Neural cell (in vitro differentiated cells): ENCODE measurements at regions not wholly inside any gene's neighbourhood (a gene's known extent, or its start where the extent isn't known, plus 50 kb on each side); places are given as distances from the start of the nearest gene placed in this dataset.

Experiments used
- H2AFZ ChIP-seq: fragments of 200-600, 300-800 bp; sonication (generic), shearing (Covaris generic); 2 replicates; pipeline ENCODE4 v1.6.0; 2014; ENCODE audit warnings: low read depth, mild to moderate bottlenecking, antibody characterized with exemption, low read length, moderate library complexity
- H3F3A ChIP-seq: fragments of 200-600 bp; shearing (Covaris generic); 2 replicates; pipeline ENCODE4 v1.6.1; 2016; ENCODE audit warnings: mild to moderate bottlenecking, moderate library complexity, mixed read lengths, antibody characterized with exemption, low read length; ENCODE audit not compliant: insufficient read depth, poor library complexity, severe bottlenecking
- H3K27ac ChIP-seq: fragments of 200-600, 300-800 bp; sonication (generic), shearing (Covaris generic); 2 replicates; pipeline ENCODE4 v1.5.1; 2014; ENCODE audit warnings: mild to moderate bottlenecking, low read length, moderate library complexity
- H3K27me3 ChIP-seq: fragments of 300-800, 200-600 bp; sonication (generic), shearing (Covaris generic); 2 replicates; pipeline ENCODE4 v1.6.0; 2014; ENCODE audit warnings: mild to moderate bottlenecking, low read depth, low read length, moderate library complexity; ENCODE audit not compliant: insufficient read depth
- H3K36me3 ChIP-seq: fragments of 300-800, 200-600 bp; sonication (generic), shearing (Covaris generic); 2 replicates; pipeline ENCODE4 v1.5.1; 2014; ENCODE audit warnings: mild to moderate bottlenecking, antibody characterized with exemption, low read length, moderate library complexity; ENCODE audit not compliant: insufficient read depth
- H3K4me2 ChIP-seq: fragments of 300-800, 200-600 bp; sonication (generic), shearing (Covaris generic); 2 replicates; pipeline ENCODE4 v1.6.0; 2014; ENCODE audit warnings: mild to moderate bottlenecking, low read length
- H3K4me3 ChIP-seq: fragments of 300-800, 200-600 bp; sonication (generic), shearing (Covaris generic); 2 replicates; pipeline ENCODE4 v1.5.1; 2014; ENCODE audit warnings: mild to moderate bottlenecking, low read length, moderate library complexity
- H3K79me2 ChIP-seq: fragments of 200-600 bp; shearing (Covaris generic); replicated peaks from 2 replicates; pipeline ENCODE4 v1.6.0; 2014; ENCODE audit warnings: mild to moderate bottlenecking, low read length, moderate library complexity; ENCODE audit not compliant: insufficient read depth
- H3K9ac ChIP-seq: fragments of 300-800, 200-600 bp; sonication (generic), shearing (Covaris generic); 2 replicates; pipeline ENCODE4 v1.6.1; 2016; ENCODE audit warnings: mild to moderate bottlenecking, low read length, mixed read lengths
- H3K9me2 ChIP-seq: fragments of 200-600 bp; shearing (Covaris generic); 2 replicates; pipeline ENCODE4 v1.6.1; 2016; ENCODE audit warnings: mild to moderate bottlenecking, low read length, mixed read lengths; ENCODE audit not compliant: insufficient read depth
- H3K9me3 ChIP-seq: fragments of 200-600, 300-800 bp; sonication (generic), shearing (Covaris generic); 2 replicates; pipeline ENCODE4 v1.6.1; 2016; ENCODE audit warnings: mild to moderate bottlenecking, mixed run types, low read length, moderate library complexity, mixed read lengths
- H4K20me1 ChIP-seq: fragments of 200-600 bp; shearing (Covaris generic); 2 replicates; pipeline ENCODE4 v1.6.1; 2016; ENCODE audit warnings: mild to moderate bottlenecking, mixed run types; ENCODE audit not compliant: insufficient read depth
- CTCF ChIP-seq: fragments of 450-650 bp; IDR thresholded peaks from 2 replicates; pipeline ENCODE4 v1.5.1; 2014; ENCODE audit warnings: antibody characterized with exemption, mild to moderate bottlenecking, moderate library complexity; ENCODE audit not compliant: poor library complexity, severe bottlenecking
- EP300 ChIP-seq: fragments of 450-650 bp; conservative IDR thresholded peaks from 2 replicates; pipeline ENCODE4 v1.6.1; 2014; ENCODE audit warnings: antibody characterized with exemption, mild to moderate bottlenecking, moderate library complexity; ENCODE audit not compliant: poor library complexity, severe bottlenecking
- EZH2 ChIP-seq: fragments of 200-600, 300-800 bp; shearing (Covaris generic), sonication (generic); IDR thresholded peaks from 2 replicates; pipeline ENCODE4 v1.6.1; 2014; ENCODE audit warnings: antibody characterized with exemption, low read length, borderline replicate concordance, mild to moderate bottlenecking; ENCODE audit not compliant: insufficient read depth, poor library complexity, severe bottlenecking
- MXI1 ChIP-seq: fragments of 450-650 bp; conservative IDR thresholded peaks from 2 replicates; pipeline ENCODE4 v1.6.1; 2014; ENCODE audit warnings: antibody characterized with exemption, mild to moderate bottlenecking; ENCODE audit not compliant: poor library complexity, severe bottlenecking
- POLR2AphosphoS5 ChIP-seq: IDR thresholded peaks from 2 replicates; pipeline ENCODE4 v1.6.1; 2012
- RAD21 ChIP-seq: fragments of 450-650 bp; conservative IDR thresholded peaks from 2 replicates; pipeline ENCODE4 v1.6.1; 2014; ENCODE audit warnings: antibody characterized with exemption, mild to moderate bottlenecking, moderate library complexity
- SMC3 ChIP-seq: fragments of 450-650 bp; conservative IDR thresholded peaks from 2 replicates; pipeline ENCODE4 v1.6.1; 2014; ENCODE audit warnings: antibody characterized with exemption, mild to moderate bottlenecking, moderate library complexity; ENCODE audit not compliant: poor library complexity
- TAF1 ChIP-seq: IDR thresholded peaks from 2 replicates; pipeline ENCODE4 v1.6.1; 2012; ENCODE audit warnings: low read depth
- TF ChIP-seq, protein P1 (sequence below): IDR thresholded peaks from 2 replicates; pipeline ENCODE4 v1.6.1; 2012; ENCODE audit warnings: borderline replicate concordance

DNA sequence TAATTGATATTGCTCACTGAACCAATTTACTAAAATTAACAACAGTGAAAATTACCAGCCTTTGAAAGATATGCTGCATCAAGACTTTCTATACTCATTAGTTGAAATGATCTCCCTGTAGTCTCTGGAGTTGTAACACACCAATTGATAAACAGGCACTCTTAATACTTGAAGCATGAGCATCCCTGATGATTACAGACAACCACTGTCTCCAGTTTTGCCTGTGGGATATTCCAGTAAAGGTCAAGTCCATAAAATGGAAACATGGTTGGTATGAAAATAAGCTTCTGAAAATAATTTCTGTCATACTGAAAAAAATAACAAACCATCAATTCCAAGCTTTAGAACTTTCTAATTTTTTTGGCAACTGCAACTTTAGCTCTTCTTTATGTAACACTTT, 405.8 kb downstream of the SPRY2 start:
- Histone ChIP-seq H3K9ac (no peak overlapping the region), H3K4me3 (no peak overlapping the region), H2AFZ (no peak overlapping the region), H3K4me2 (no peak overlapping the region), H4K20me1 (no peaks in the 10 kb centered on the region), H3K9me2 (no peaks in the 10 kb centered on the region), H3K9me3 (no peaks in the 10 kb centered on the region), H3K79me2 (no peaks in the 10 kb centered on the region), H3K27me3 (no peaks in the 10 kb centered on the region), H3K27ac (no peak overlapping the region), H3F3A (no peaks in the 10 kb centered on the region), H3K36me3 (no peaks in the 10 kb centered on the region)
- TF ChIP-seq SMC3 (no peak), MXI1 (no peak), RAD21 (no peak), POLR2AphosphoS5 (no peak), EP300 (no peak), TAF1 (no peak), EZH2 (no peak), CTCF (no peak)
- TF ChIP-seq, protein P1, sequence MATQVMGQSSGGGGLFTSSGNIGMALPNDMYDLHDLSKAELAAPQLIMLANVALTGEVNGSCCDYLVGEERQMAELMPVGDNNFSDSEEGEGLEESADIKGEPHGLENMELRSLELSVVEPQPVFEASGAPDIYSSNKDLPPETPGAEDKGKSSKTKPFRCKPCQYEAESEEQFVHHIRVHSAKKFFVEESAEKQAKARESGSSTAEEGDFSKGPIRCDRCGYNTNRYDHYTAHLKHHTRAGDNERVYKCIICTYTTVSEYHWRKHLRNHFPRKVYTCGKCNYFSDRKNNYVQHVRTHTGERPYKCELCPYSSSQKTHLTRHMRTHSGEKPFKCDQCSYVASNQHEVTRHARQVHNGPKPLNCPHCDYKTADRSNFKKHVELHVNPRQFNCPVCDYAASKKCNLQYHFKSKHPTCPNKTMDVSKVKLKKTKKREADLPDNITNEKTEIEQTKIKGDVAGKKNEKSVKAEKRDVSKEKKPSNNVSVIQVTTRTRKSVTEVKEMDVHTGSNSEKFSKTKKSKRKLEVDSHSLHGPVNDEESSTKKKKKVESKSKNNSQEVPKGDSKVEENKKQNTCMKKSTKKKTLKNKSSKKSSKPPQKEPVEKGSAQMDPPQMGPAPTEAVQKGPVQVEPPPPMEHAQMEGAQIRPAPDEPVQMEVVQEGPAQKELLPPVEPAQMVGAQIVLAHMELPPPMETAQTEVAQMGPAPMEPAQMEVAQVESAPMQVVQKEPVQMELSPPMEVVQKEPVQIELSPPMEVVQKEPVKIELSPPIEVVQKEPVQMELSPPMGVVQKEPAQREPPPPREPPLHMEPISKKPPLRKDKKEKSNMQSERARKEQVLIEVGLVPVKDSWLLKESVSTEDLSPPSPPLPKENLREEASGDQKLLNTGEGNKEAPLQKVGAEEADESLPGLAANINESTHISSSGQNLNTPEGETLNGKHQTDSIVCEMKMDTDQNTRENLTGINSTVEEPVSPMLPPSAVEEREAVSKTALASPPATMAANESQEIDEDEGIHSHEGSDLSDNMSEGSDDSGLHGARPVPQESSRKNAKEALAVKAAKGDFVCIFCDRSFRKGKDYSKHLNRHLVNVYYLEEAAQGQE: no peak

GRCh38 chr13:79933389-79933788, 407.5 kb downstream of the SPRY2 start:
- H3F3A ChIP-seq: no peaks in the 10 kb centered on the region
- H3K9ac ChIP-seq: no peak overlapping the region
- no peak overlapping the region for H3K4me3 ChIP-seq
- H3K79me2 ChIP-seq: no peaks in the 10 kb centered on the region
- no peaks in the 10 kb centered on the region for H3K36me3 ChIP-seq
- no peak overlapping the region for H3K27ac ChIP-seq
- no peaks in the 10 kb centered on the region for H3K9me3 ChIP-seq
- H3K4me2 ChIP-seq: no peak overlapping the region
- H3K9me2 ChIP-seq: no peaks in the 10 kb centered on the region
- TF ChIP-seq, protein P1: no peak
- no peak for TF ChIP-seq SMC3
- TF ChIP-seq EP300: no peak
- TF ChIP-seq RAD21: no peak
- TF ChIP-seq MXI1: no peak
- TF ChIP-seq CTCF: no peak
- no peak for TF ChIP-seq POLR2AphosphoS5
- TF ChIP-seq EZH2: no peak
- TF ChIP-seq TAF1: no peak
- H2AFZ ChIP-seq: no peak overlapping the region
- H4K20me1 ChIP-seq: no peaks in the 10 kb centered on the region
- no peaks in the 10 kb centered on the region for H3K27me3 ChIP-seq
